Muscle of arm (tissue), 1 donor: ENCODE measurements at regions not wholly inside any gene's neighbourhood (a gene's known extent, or its start where the extent isn't known, plus 50 kb on each side); places are given as distances from the start of the nearest gene placed in this dataset.
"Not testable (repeated sequence)": the region's sequence is repeated elsewhere in the genome, so short reads cannot be mapped to it uniquely, and the experiment has no call there.

Experiments used
- DNase-seq: peaks from one replicate; pipeline ENCODE4 v3.0.0-alpha.2; 2013

DNA sequence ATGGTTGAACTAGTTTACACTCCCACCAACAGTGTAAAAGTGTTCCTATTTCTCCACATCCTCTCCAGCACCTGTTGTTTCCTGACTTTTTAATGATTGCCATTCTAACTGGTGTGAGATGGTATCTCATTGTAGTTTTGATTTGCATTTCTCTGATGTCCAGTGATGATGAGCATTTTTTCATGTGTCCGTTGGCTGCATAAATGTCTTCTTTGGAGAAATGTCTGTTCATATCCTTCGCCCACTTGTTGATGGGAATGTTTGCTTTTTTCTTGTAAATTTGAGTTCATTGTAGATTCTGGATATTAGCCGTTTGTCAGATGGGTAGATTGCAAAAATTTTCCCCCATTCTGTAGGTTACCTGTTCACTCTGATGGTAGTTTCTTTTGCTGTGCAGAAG is 155.0 kb upstream of the CNKSR2 start:
- not testable (repeated sequence) for DNase-seq

DNA sequence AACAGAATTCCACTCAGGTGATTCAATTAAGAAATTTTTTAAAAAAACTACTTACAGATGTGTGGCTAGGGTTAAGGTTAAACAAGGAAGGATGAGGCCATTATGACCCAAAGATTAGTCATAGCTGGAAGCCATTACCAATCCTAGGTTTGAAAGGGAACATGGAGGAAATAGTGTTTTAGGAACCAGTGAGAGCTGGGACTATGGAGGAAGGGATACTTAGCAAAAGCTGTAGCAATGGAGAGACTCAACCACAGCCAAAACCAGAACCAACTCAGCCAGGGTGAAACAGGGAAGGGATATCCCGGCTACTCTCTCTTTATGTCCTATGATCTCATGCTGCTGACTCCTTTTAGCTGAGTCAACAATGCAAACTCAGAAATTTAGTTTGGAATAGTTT is 148.6 kb upstream of the CNKSR2 start:
- DNase-seq = no peak

DNA sequence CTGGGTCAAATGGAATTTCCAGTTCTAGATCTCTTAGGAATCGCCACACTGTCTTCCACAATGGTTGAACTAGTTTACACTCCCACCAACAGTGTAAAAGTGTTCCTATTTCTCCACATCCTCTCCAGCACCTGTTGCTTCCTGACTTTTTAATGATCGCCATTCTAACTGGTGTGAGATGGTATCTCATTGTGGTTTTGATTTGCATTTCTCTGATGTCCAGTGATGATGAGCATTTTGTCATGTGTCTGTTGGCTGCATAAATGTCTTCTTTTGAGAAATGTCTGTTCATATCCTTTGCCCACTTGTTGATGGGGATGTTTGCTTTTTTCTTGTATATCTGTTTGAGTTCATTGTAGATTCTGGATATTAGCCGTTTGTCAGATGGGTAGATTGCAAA is 145.2 kb upstream of the CNKSR2 start:
- not testable (repeated sequence) for DNase-seq

DNA sequence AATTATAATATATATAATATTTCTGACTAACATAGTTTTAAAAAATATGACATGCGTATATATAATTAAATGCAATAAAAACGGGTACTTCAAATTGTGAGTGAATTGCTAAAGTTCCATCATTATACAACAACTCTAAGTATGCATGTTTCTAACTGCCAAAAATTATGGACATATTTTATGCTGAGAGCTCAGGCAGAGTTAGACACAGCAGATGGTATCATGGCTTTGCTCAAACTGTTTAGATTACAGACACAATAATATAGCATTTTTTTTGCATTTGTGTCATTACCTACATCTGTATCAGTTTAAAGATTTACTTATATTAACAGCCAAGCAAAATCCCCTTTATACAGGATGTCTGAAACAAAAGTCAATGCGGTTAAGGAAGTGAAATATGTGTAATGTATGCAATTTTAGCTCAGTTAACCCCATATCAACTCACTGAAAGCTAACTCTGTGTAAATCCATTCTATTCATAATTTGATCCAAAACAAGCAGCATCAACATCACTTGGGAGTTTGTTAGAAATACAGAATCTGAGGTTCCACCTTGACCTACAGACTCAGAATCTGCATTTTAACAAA is 119.1 kb upstream of the CNKSR2 start:
- DNase-seq = no peak

DNA sequence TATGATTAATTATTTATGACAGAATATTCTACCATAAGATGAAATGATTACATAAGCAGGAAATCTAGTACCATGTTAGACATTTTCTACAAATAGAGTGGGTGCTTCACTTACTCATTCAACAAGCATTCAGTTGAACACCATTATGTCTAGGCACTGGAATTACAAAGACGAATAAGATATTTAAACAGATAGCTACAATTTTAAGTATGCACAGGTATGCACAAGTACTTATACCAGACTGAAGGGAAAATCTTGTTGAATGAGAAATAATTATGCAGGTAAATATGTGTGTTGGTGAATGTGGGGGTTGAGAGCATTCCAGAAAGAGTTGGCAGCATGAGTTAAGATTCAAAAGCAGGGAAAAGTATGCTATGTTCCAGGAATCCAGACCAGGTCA is 107.3 kb upstream of the CNKSR2 start:
- DNase-seq = no peak

DNA sequence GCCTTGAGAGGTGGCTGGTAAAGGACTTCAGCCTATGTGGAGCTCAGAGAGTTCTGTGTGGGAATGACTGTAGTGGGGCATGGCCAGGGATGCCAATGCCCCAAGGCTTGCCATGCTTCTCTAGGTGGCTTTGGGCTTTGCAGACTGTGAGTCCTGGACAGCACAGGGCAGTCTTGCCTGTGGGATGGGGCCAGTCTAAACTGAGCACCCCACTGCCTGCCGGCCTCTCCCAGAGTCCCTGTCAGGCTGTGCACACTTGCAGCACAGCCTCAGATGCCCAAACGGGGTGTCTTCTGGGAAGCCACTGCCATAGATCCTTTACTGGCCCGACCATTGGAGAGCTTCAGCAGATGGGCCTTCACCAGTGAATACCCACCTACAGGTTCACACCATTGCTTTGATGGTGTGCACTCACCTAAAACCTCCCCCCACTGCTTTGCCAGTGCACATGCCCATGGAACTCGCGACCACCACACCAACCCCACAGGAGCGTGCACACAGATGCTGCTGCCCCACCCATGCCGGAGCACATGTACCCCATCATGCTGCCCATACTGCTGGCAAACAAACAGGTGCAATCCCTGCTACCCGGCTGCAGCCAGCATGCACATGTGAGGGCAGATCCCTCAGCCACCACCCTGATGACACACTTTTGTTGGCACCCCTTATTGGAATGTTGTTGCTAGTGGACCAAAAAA is 97.3 kb upstream of the CNKSR2 start:
- no peak for DNase-seq

DNA sequence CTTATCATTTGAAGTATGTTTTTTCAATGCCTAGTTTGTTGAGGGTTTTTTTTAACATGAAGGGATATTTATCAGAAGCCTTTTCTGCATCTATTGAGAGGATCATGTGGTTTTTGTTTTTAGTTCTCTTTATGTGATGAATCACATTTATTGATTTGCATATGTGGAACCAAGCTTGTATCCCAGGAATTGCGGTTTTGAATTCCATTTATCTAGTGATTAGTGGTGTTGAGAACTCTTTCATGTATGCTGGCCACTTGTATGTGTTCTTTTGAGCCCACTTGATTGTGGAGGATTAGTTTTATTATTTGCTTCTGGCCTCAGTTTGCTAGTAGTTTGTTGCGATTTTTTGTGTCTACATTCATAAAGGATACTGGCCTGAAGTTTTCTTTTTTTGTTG is 85.0 kb upstream of the CNKSR2 start:
- no peak for DNase-seq

DNA sequence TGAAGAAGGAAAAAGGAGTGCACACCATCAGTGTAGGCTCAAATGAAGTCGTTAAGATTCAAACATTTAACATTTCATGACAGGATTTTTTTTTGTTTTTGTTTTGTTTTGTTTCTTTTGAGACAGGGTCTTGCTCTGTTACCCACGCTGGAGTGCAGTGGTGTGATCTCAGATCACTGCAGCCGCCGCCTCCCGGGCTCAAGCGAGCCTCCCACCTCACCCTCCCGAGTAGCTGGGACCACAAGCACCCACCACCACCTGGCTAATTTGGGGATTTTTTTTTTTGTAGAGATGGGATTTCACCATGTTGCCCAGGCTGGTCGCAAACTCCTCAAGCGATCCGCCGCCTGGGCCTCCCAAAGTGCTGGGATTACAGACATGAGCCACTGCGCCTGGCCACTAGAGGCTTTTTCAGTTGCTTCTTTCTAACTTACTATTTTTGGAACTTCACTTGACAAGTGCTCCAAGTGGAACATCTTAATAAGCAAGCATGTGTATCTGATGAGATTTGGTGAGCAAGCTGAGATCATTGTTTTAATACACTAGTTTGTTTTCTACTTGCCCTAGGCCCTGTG is 78.9 kb upstream of the CNKSR2 start:
- DNase-seq = no peak

DNA sequence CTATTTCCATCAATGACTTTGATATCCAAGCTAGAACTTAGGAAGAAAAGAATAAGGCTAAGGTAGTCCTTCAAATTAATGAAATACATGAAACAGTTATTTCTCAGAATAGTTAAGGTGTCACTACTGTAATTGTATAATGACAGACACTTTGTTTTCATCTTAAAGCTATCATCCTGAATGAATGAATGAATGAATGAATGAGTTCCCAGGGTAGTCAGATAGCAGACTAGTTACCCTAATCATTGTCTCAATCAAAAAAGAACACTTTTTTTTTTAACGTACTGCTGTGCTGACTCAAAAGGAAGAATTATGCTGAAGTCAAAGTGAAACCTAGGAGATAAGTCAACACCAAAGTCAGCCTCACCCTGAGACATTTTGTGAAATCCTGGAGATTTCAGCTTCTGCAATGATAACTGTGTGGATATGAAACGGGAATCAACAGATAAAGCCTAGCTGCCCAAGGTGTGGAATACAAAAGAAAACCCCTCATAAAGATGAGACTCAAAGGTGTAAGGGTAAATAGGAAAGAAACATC is 68.3 kb upstream of the CNKSR2 start:
- DNase-seq = no peak

DNA sequence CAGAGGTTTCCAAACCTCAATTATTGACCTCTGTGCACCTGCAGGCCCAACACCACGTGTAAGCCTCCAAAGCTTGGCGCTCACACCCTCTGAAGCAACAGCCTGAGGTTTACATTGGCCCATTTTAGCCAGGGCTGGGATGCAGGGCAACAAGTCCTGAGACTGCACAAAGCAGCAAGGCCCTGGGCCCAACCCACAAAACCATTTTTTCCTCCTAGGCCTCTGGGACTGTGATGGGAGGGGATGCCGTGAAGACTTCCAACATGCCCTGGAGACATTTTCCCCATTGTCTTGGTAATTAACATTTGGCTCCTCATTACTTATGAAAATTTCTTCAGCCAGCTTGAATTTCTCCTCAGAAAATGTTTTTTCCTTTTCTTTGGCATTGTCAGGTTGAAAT is 54.9 kb upstream of the CNKSR2 start:
- no peak for DNase-seq
